T47D (cell line): ENCODE measurements at regions not wholly inside any gene's neighbourhood (a gene's known extent, or its start where the extent isn't known, plus 50 kb on each side); places are given as distances from the start of the nearest gene placed in this dataset.

Experiments
- DNase-seq, 2 experiments: peaks; one replicate each; pipeline versions ENCODE4 v3.0.0 to v3.0.0-alpha.2; 2011 to 2012; ENCODE audit warnings: low read depth in 1 of 2, low spot score in 1 of 2
- JUND ChIP-seq: IDR thresholded peaks from 2 replicates; pipeline ENCODE4 v1.6.1; 2012; ENCODE audit warnings: low read depth
- in situ Hi-C: cut with HindIII; loops from 2 replicates; pipeline ENCODE4 v1.10.0; 2016; ENCODE audit warnings: low sequenced_read_pairs, low pct_unique_long_range_greater_than_20kb

GRCh38 chr7:25321424-25321823 is 93.1 kb upstream of the NPVF start:
- no peak for DNase-seq
- TF ChIP-seq JUND = no peak
- in situ Hi-C loops = no loop called here

GRCh38 chr7:25322473-25322872 is 94.2 kb upstream of the NPVF start:
- in situ Hi-C loops = no loop called here
- TF ChIP-seq JUND = no peak

GRCh38 chr7:25325186-25325757 is 97.0 kb upstream of the NPVF start:
- in situ Hi-C loops = no loop called here
- DNase-seq = no peak

More at GRCh38 chr7:25322473-25322872, 94.2 kb upstream of the NPVF start:
- no peak for DNase-seq

GRCh38 chr7:25326501-25327156 is 98.3 kb upstream of the NPVF start:
- no peak for DNase-seq
- TF ChIP-seq JUND = no peak
- in situ Hi-C loops = no loop called here

More at GRCh38 chr7:25325186-25325757, 97.0 kb upstream of the NPVF start:
- no peak for TF ChIP-seq JUND

GRCh38 chr7:25329815-25330214 is 101.5 kb upstream of the NPVF start:
- TF ChIP-seq JUND = no peak
- in situ Hi-C loops = no loop called here
- no peak for DNase-seq

GRCh38 chr7:25333296-25333928 is 105.1 kb upstream of the NPVF start:
- in situ Hi-C loops = no loop called here
- DNase-seq = no peak

GRCh38 chr7:25347360-25348066 is 119.2 kb upstream of the NPVF start:
- in situ Hi-C loops = no loop called here
- DNase-seq = no peak
- TF ChIP-seq JUND = no peak

More at GRCh38 chr7:25333296-25333928, 105.1 kb upstream of the NPVF start:
- TF ChIP-seq JUND = no peak

GRCh38 chr7:25348104-25348503 is 119.8 kb upstream of the NPVF start:
- in situ Hi-C loops = no loop called here
- no peak for TF ChIP-seq JUND
- DNase-seq = no peak

- DNase-seq = no peak
- in situ Hi-C loops = no loop called here
- no peak for TF ChIP-seq JUND
Observed at GRCh38 chr7:25349283-25350017, 121.2 kb upstream of the NPVF start.

- TF ChIP-seq JUND = no peak
- peak in 1 of 2 experiments; percentile 12 for DNase-seq
- in situ Hi-C loops = no loop called here
Observed at GRCh38 chr7:25350041-25350440, 121.8 kb upstream of the NPVF start.

- DNase-seq = no peak
- in situ Hi-C loops = no loop called here
- no peak for TF ChIP-seq JUND
Observed at GRCh38 chr7:25351761-25352160, 123.5 kb upstream of the NPVF start.

- in situ Hi-C loops = no loop called here
- no peak for TF ChIP-seq JUND
- no peak for DNase-seq
Observed at GRCh38 chr7:25353196-25353595, 124.9 kb upstream of the NPVF start.
